ENCODE measurements at regions not wholly inside any gene's neighbourhood (a gene's known extent, or its start where the extent isn't known, plus 50 kb on each side); places are given as distances from the start of the nearest gene placed in this dataset.

DNA sequence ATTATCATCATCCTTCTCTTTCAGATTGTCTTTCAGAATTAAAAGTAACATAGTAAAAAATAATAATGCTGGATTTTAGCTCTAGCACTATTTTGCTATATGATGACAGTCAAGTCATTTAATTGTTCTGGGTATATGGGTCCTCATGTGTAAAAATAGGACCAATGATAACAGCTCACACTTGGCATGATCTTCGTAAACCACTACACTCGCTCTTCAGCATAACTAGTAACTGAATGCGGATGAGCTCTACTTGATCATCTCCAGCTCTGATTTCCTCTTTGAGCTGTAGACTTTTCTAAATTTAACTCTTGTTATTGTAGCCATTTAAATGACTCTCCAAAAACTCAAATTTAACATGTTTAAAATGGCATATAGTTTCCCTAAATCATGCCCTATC, 831.8 kb upstream of the HS3ST1 start:
- H3K36me3 ChIP-seq (ENCODE audit: control insufficient read depth in 4 of 4, insufficient read depth in 4 of 4, low read length in 3 of 4), result no peaks in the 10 kb centered on the region
- H3K27me3 ChIP-seq (replicated peaks in 2 of 5; ENCODE audit: control insufficient read depth in 4 of 5, insufficient read depth in 5 of 5, low read length in 4 of 5), result no peaks in the 10 kb centered on the region
- DNase-seq, result no peak
- no CpG with 5 or more reads among the region's 3 CpGs for WGBS (ENCODE audit: insufficient coverage)
- POLR2A ChIA-PET, result no interaction called here
- no peak overlapping the region for H3K4me3 ChIP-seq (ENCODE audit: control insufficient read depth in 1 of 7, extremely low read depth in 1 of 7, insufficient read depth in 4 of 7, low read depth in 2 of 7, low read length in 6 of 7)
- no peak overlapping the region for H3K27ac ChIP-seq (ENCODE audit: insufficient read depth in 1 of 2, low read depth in 1 of 2, low read length in 2 of 2, poor library complexity in 1 of 2, severe bottlenecking in 2 of 2)
- peaks cover 0 to 2% (median 0%) of the 10 kb centered on the region in 5 experiments for H3K9me3 ChIP-seq (ENCODE audit: control extremely low read depth in 1 of 5, control insufficient read depth in 4 of 5, insufficient read depth in 2 of 5, low read depth in 1 of 5, low read length in 4 of 5)
- CTCF ChIA-PET, result no interaction called here
- peaks cover 0 to 1% (median 0%) of the 10 kb centered on the region in 4 experiments for H3K4me1 ChIP-seq (ENCODE audit: control extremely low read depth in 1 of 4, control insufficient read depth in 4 of 4, insufficient read depth in 4 of 4, low read length in 3 of 4)

DNA sequence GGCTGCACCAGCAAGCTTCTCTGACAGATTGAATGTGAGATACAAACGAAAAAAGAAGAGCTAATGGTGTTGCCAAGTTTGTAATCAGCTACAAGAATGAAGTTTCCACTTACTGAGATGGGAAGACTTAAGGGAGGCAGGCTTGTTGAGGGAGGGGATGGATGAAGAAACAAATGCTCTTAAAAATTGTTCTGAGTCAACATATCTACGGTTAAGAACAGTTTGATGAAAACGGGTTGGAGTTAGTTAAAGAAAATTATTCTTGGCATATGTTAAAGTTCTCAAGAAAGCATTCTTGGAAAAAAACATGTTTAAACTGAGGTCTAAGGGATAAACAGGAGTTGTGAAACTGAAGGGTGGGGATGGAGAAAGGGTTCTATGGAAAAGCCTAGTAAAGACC, 816.3 kb upstream of the HS3ST1 start:
- Histone ChIP-seq H3K4me3 (ENCODE audit: control insufficient read depth in 1 of 7, extremely low read depth in 1 of 7, insufficient read depth in 4 of 7, low read depth in 2 of 7, low read length in 6 of 7) (no peak overlapping the region), H3K27me3 (replicated peaks in 2 of 5; ENCODE audit: control insufficient read depth in 4 of 5, insufficient read depth in 5 of 5, low read length in 4 of 5) (no peaks in the 10 kb centered on the region), H3K27ac (ENCODE audit: insufficient read depth in 1 of 2, low read depth in 1 of 2, low read length in 2 of 2, poor library complexity in 1 of 2, severe bottlenecking in 2 of 2) (no peak overlapping the region), H3K9me3 (ENCODE audit: control extremely low read depth in 1 of 5, control insufficient read depth in 4 of 5, insufficient read depth in 2 of 5, low read depth in 1 of 5, low read length in 4 of 5) (no peaks in the 10 kb centered on the region), H3K36me3 (ENCODE audit: control insufficient read depth in 4 of 4, insufficient read depth in 4 of 4, low read length in 3 of 4) (no peaks in the 10 kb centered on the region), H3K4me1 (ENCODE audit: control extremely low read depth in 1 of 4, control insufficient read depth in 4 of 4, insufficient read depth in 4 of 4, low read length in 3 of 4) (no peaks in the 10 kb centered on the region)
- no peak for DNase-seq
- ChIA-PET POLR2A (no interaction called here), CTCF (no interaction called here)
- WGBS (ENCODE audit: insufficient coverage), result 70% methylated on average over 2 of the region's 3 CpGs

DNA sequence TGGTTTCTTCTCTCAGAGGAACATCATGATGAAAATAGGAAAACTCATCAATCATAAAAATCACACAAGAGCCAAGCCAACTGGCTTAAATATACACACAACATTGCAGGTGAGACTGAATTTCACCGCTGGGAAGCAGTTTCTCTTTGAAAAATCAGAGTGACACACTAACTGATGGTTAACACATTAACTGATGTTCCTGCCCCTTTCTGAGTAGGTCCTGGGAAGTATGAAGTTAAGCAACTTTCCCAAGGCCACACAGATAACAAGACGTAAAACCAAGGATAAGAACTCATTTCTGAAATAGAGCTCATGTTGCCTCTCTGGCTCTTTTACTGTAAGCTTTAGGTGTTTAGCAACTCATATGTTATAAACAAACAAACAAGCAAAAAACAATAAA, 813.7 kb upstream of the HS3ST1 start:
- CTCF ChIA-PET, result interaction anchor here (1.1 kb wide), 1 partner anchor 10 kb away, joined by 3 read pairs; no protein-coding TSS in a partner anchor
- Histone ChIP-seq H3K36me3 (ENCODE audit: control insufficient read depth in 4 of 4, insufficient read depth in 4 of 4, low read length in 3 of 4) (no peaks in the 10 kb centered on the region), H3K27me3 (replicated peaks in 2 of 5; ENCODE audit: control insufficient read depth in 4 of 5, insufficient read depth in 5 of 5, low read length in 4 of 5) (no peaks in the 10 kb centered on the region), H3K4me3 (ENCODE audit: control insufficient read depth in 1 of 7, extremely low read depth in 1 of 7, insufficient read depth in 4 of 7, low read depth in 2 of 7, low read length in 6 of 7) (no peak overlapping the region), H3K4me1 (ENCODE audit: control extremely low read depth in 1 of 4, control insufficient read depth in 4 of 4, insufficient read depth in 4 of 4, low read length in 3 of 4) (no peaks in the 10 kb centered on the region), H3K27ac (ENCODE audit: insufficient read depth in 1 of 2, low read depth in 1 of 2, low read length in 2 of 2, poor library complexity in 1 of 2, severe bottlenecking in 2 of 2) (no peak overlapping the region), H3K9me3 (ENCODE audit: control extremely low read depth in 1 of 5, control insufficient read depth in 4 of 5, insufficient read depth in 2 of 5, low read depth in 1 of 5, low read length in 4 of 5) (no peaks in the 10 kb centered on the region)
- no CpG with 5 or more reads among the region's 2 CpGs for WGBS (ENCODE audit: insufficient coverage)
- DNase-seq, result no peak
- POLR2A ChIA-PET, result no interaction called here

DNA sequence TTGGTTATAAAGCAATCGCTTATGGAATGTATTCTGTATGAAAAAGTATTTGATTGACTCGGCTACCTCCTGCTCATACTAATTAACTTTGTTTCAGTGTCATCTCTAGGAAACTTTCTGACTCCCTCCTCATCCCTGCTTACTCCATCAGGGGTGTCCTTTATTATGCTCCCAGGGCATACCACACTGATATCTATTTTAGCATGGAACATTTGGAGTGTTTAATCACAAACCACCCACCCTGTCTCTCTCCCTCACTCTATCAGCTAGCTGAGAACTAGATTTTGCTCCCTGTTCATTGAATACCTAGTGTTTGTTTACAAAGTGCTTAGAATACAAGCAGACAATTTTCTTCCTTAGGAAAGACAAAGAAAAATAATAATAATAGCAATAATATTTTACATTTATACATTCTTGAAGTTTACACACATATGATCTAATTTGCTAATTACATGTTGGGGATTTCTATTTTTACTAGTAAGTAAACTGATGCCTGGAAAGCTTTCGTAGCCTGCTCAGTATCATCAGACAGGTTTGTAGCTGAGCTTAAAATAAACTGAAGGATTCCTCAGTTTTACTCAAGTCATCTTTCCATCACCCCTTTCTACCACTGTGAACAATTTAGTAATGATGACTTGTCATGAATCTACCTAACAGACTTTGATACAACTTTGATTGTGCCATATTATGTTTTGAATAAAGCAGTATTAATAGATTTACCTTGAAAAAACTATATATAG, 811.4 kb upstream of the HS3ST1 start:
- no peak for DNase-seq
- ChIA-PET POLR2A (interaction anchor here (0.8 kb wide), 1 partner anchor 9 kb away, joined by 3 read pairs; no protein-coding TSS in a partner anchor), CTCF (no interaction called here)
- no peak overlapping the region for H3K4me3 ChIP-seq (ENCODE audit: control insufficient read depth in 1 of 7, extremely low read depth in 1 of 7, insufficient read depth in 4 of 7, low read depth in 2 of 7, low read length in 6 of 7)
- no peaks in the 10 kb centered on the region for H3K9me3 ChIP-seq (ENCODE audit: control extremely low read depth in 1 of 5, control insufficient read depth in 4 of 5, insufficient read depth in 2 of 5, low read depth in 1 of 5, low read length in 4 of 5)
- H3K36me3 ChIP-seq (ENCODE audit: control insufficient read depth in 4 of 4, insufficient read depth in 4 of 4, low read length in 3 of 4), result no peaks in the 10 kb centered on the region
- 50% methylated on average over 2 of the region's 3 CpGs for WGBS (ENCODE audit: insufficient coverage)
- no peak overlapping the region for H3K27ac ChIP-seq (ENCODE audit: insufficient read depth in 1 of 2, low read depth in 1 of 2, low read length in 2 of 2, poor library complexity in 1 of 2, severe bottlenecking in 2 of 2)
- no peaks in the 10 kb centered on the region for H3K27me3 ChIP-seq (replicated peaks in 2 of 5; ENCODE audit: control insufficient read depth in 4 of 5, insufficient read depth in 5 of 5, low read length in 4 of 5)
- no peaks in the 10 kb centered on the region for H3K4me1 ChIP-seq (ENCODE audit: control extremely low read depth in 1 of 4, control insufficient read depth in 4 of 4, insufficient read depth in 4 of 4, low read length in 3 of 4)

DNA sequence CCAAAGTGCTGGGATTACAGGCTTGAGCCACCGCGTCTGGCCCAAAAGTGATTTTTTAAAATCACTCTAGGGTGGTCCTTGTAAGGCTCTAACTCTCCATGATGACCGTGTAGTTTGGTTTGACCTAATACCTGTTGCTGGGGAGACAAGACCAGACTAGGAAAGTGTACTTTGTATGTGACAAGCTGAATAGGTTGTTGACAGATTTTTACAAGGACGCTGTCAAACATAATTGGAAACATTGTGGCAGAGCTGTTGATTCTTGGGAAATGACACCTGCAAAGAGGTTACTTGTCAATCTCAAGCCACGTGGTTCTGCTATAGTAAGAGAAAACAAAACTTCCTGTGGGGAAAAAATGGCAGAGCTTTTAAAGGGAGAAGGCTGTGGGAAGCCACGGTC, 802.4 kb upstream of the HS3ST1 start:
- Histone ChIP-seq H3K4me1 (ENCODE audit: control extremely low read depth in 1 of 4, control insufficient read depth in 4 of 4, insufficient read depth in 4 of 4, low read length in 3 of 4) (no peaks in the 10 kb centered on the region), H3K9me3 (ENCODE audit: control extremely low read depth in 1 of 5, control insufficient read depth in 4 of 5, insufficient read depth in 2 of 5, low read depth in 1 of 5, low read length in 4 of 5) (no peaks in the 10 kb centered on the region), H3K27ac (ENCODE audit: insufficient read depth in 1 of 2, low read depth in 1 of 2, low read length in 2 of 2, poor library complexity in 1 of 2, severe bottlenecking in 2 of 2) (no peak overlapping the region), H3K4me3 (ENCODE audit: control insufficient read depth in 1 of 7, extremely low read depth in 1 of 7, insufficient read depth in 4 of 7, low read depth in 2 of 7, low read length in 6 of 7) (no peak overlapping the region), H3K27me3 (replicated peaks in 2 of 5; ENCODE audit: control insufficient read depth in 4 of 5, insufficient read depth in 5 of 5, low read length in 4 of 5) (no peaks in the 10 kb centered on the region), H3K36me3 (ENCODE audit: control insufficient read depth in 4 of 4, insufficient read depth in 4 of 4, low read length in 3 of 4) (no peaks in the 10 kb centered on the region)
- WGBS (ENCODE audit: insufficient coverage), result 78% methylated on average over 5 of the region's 6 CpGs
- ChIA-PET CTCF (no interaction called here), POLR2A (interaction anchor here (0.8 kb wide), 1 partner anchor 9 kb away, joined by 3 read pairs; no protein-coding TSS in a partner anchor)
- no peak for DNase-seq

DNA sequence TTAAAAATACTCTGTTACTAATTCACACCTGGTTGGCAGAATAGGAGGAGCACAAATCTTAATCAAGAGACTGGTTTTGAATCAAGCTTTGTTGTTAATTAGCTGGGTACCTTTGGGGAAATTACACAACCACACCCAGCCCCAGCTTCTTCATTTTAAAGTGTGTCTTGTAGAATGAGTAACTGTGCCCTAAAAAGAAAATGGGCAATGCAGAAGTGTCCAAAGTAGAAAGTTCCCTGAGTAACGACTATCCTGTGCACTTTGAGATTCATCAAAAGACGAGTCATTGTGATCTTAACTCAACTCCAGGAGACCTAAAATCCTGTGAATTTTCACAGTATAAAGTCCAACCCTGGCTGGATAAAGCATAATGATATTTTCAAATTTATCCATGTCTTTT, 792.3 kb upstream of the HS3ST1 start:
- 92% methylated on average over 2 of the region's 2 CpGs for WGBS (ENCODE audit: insufficient coverage)
- no peak overlapping the region for H3K4me3 ChIP-seq (ENCODE audit: control insufficient read depth in 1 of 7, extremely low read depth in 1 of 7, insufficient read depth in 4 of 7, low read depth in 2 of 7, low read length in 6 of 7)
- DNase-seq, result no peak
- H3K9me3 ChIP-seq (ENCODE audit: control extremely low read depth in 1 of 5, control insufficient read depth in 4 of 5, insufficient read depth in 2 of 5, low read depth in 1 of 5, low read length in 4 of 5), result peaks cover 0 to 1% (median 0%) of the 10 kb centered on the region in 5 experiments
- H3K27me3 ChIP-seq (replicated peaks in 2 of 5; ENCODE audit: control insufficient read depth in 4 of 5, insufficient read depth in 5 of 5, low read length in 4 of 5), result no peaks in the 10 kb centered on the region
- POLR2A ChIA-PET, result no interaction called here
- H3K27ac ChIP-seq (ENCODE audit: insufficient read depth in 1 of 2, low read depth in 1 of 2, low read length in 2 of 2, poor library complexity in 1 of 2, severe bottlenecking in 2 of 2), result no peak overlapping the region
- CTCF ChIA-PET, result no interaction called here
- H3K36me3 ChIP-seq (ENCODE audit: control insufficient read depth in 4 of 4, insufficient read depth in 4 of 4, low read length in 3 of 4), result no peaks in the 10 kb centered on the region
- no peaks in the 10 kb centered on the region for H3K4me1 ChIP-seq (ENCODE audit: control extremely low read depth in 1 of 4, control insufficient read depth in 4 of 4, insufficient read depth in 4 of 4, low read length in 3 of 4)

DNA sequence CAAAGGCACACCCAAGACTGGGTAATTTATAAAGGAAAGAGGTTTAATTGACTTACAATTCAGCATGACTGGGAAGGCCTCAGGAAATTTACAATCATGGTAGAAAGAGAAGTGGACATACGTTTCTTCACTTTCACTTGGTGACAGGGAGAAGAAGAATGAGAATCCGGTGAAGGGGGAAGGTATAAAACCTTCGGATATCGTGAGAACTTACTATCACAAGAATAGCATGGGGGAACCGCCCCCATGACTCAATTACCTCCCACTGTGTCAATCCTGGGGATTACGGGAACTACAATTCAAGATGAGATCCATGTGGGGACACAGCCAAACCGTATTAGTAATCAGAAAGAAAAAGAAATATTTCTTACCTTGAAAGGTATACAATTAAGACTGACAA, 782.9 kb upstream of the HS3ST1 start:
- Histone ChIP-seq H3K36me3 (ENCODE audit: control insufficient read depth in 4 of 4, insufficient read depth in 4 of 4, low read length in 3 of 4) (no peaks in the 10 kb centered on the region), H3K4me1 (ENCODE audit: control extremely low read depth in 1 of 4, control insufficient read depth in 4 of 4, insufficient read depth in 4 of 4, low read length in 3 of 4) (peaks cover 0 to 3% (median 1%) of the 10 kb centered on the region in 4 experiments), H3K9me3 (ENCODE audit: control extremely low read depth in 1 of 5, control insufficient read depth in 4 of 5, insufficient read depth in 2 of 5, low read depth in 1 of 5, low read length in 4 of 5) (no peaks in the 10 kb centered on the region), H3K27ac (ENCODE audit: insufficient read depth in 1 of 2, low read depth in 1 of 2, low read length in 2 of 2, poor library complexity in 1 of 2, severe bottlenecking in 2 of 2) (no peak overlapping the region), H3K4me3 (ENCODE audit: control insufficient read depth in 1 of 7, extremely low read depth in 1 of 7, insufficient read depth in 4 of 7, low read depth in 2 of 7, low read length in 6 of 7) (no peak overlapping the region), H3K27me3 (replicated peaks in 2 of 5; ENCODE audit: control insufficient read depth in 4 of 5, insufficient read depth in 5 of 5, low read length in 4 of 5) (no peaks in the 10 kb centered on the region)
- 100% methylated on average over 2 of the region's 7 CpGs for WGBS (ENCODE audit: insufficient coverage)
- ChIA-PET CTCF (no interaction called here), POLR2A (no interaction called here)
- DNase-seq, result no peak
